ENCODE measurements at regions not wholly inside any gene's neighbourhood (a gene's known extent, or its start where the extent isn't known, plus 50 kb on each side); places are given as distances from the start of the nearest gene placed in this dataset.

GRCh38 chr5:61603211-61603908, 271.3 kb downstream of the ZSWIM6 start:
- no peak overlapping the region for H3K4me3 ChIP-seq (ENCODE audit: low read depth, low read length)
- DNase-seq (ENCODE audit: low read depth): peak; percentile 91
- TF ChIP-seq CTCF (IDR thresholded peaks at IDR 0.05; ENCODE audit: control insufficient read depth, extremely low read depth, insufficient read depth): peak; percentile 39

- DNase-seq (ENCODE audit: low read depth): no peak
- TF ChIP-seq CTCF (IDR thresholded peaks at IDR 0.05; ENCODE audit: control insufficient read depth, extremely low read depth, insufficient read depth): no peak
These were observed 272.3 kb downstream of the ZSWIM6 start for GRCh38 chr5:61604076-61605025.

GRCh38 chr5:61609840-61610677, 278.0 kb downstream of the ZSWIM6 start:
- no peak for TF ChIP-seq CTCF (IDR thresholded peaks at IDR 0.05; ENCODE audit: control insufficient read depth, extremely low read depth, insufficient read depth)
- no peak for DNase-seq (ENCODE audit: low read depth)
- H3K4me3 ChIP-seq (ENCODE audit: low read depth, low read length): no peak overlapping the region

More at GRCh38 chr5:61604076-61605025, 272.3 kb downstream of the ZSWIM6 start:
- no peak overlapping the region for H3K4me3 ChIP-seq (ENCODE audit: low read depth, low read length)

GRCh38 chr5:61610678-61611024, 278.6 kb downstream of the ZSWIM6 start:
- TF ChIP-seq CTCF (IDR thresholded peaks at IDR 0.05; ENCODE audit: control insufficient read depth, extremely low read depth, insufficient read depth): no peak
- DNase-seq (ENCODE audit: low read depth): no peak
- H3K4me3 ChIP-seq (ENCODE audit: low read depth, low read length): no peak overlapping the region

- no peak overlapping the region for H3K4me3 ChIP-seq (ENCODE audit: low read depth, low read length)
- no peak for DNase-seq (ENCODE audit: low read depth)
- TF ChIP-seq CTCF (IDR thresholded peaks at IDR 0.05; ENCODE audit: control insufficient read depth, extremely low read depth, insufficient read depth): no peak
These were observed 280.4 kb downstream of the ZSWIM6 start for GRCh38 chr5:61612431-61612830.

GRCh38 chr5:61613679-61614078, 281.6 kb downstream of the ZSWIM6 start:
- no peak overlapping the region for H3K4me3 ChIP-seq (ENCODE audit: low read depth, low read length)
- no peak for DNase-seq (ENCODE audit: low read depth)
- no peak for TF ChIP-seq CTCF (IDR thresholded peaks at IDR 0.05; ENCODE audit: control insufficient read depth, extremely low read depth, insufficient read depth)

All from LNCaP clone FGC (cell line).